Fibroblast of lung (primary cell): ENCODE measurements at regions not wholly inside any gene's neighbourhood (a gene's known extent, or its start where the extent isn't known, plus 50 kb on each side); places are given as distances from the start of the nearest gene placed in this dataset.

Experiments
- DNase-seq, 2 donors: peaks; one replicate each; pipeline versions ENCODE4 v3.0.0 to v3.0.0-alpha.2; 2010; ENCODE audit warnings: low read depth in 2 of 2
- H2AFZ ChIP-seq: 2 replicates; pipeline ENCODE4 v1.5.1; 2012; ENCODE audit warnings: low read length, control low read depth, inconsistent platforms
- H3K27ac ChIP-seq: 2 replicates; pipeline ENCODE4 v1.5.1; 2011; ENCODE audit warnings: low read length, control low read depth; ENCODE audit not compliant: insufficient read depth
- H3K27me3 ChIP-seq: 2 replicates; pipeline ENCODE4 v1.5.1; 2011; ENCODE audit warnings: mild to moderate bottlenecking, low read length; ENCODE audit not compliant: control insufficient read depth, insufficient read depth
- H3K36me3 ChIP-seq: 2 replicates; pipeline ENCODE4 v1.5.1; 2011; ENCODE audit warnings: low read length; ENCODE audit not compliant: control insufficient read depth, insufficient read depth
- H3K4me1 ChIP-seq: 2 replicates; pipeline ENCODE4 v1.5.1; 2011; ENCODE audit warnings: low read length; ENCODE audit not compliant: control insufficient read depth, insufficient read depth; ENCODE audit errors: extremely low read depth
- H3K4me2 ChIP-seq: 2 replicates; pipeline ENCODE4 v1.5.1; 2011; ENCODE audit warnings: low read length, control low read depth; ENCODE audit not compliant: insufficient read depth; ENCODE audit errors: extremely low read depth
- H3K4me3 ChIP-seq, 4 experiments: fragments of 200-600 bp in 1 of 4; sonication (generic) in 1 of 4; replicated peaks in 1 of 4; 2 replicates each; pipeline ENCODE4 v1.5.1; 2011 to 2016; ENCODE audit warnings: low read length in 4 of 4, low read depth in 3 of 4, mild to moderate bottlenecking in 3 of 4, control low read depth in 2 of 4, inconsistent platforms in 1 of 4, mixed read lengths in 1 of 4; ENCODE audit not compliant: insufficient read depth in 1 of 4; ENCODE audit errors: control extremely low read depth in 1 of 4
- H3K79me2 ChIP-seq: 2 replicates; pipeline ENCODE4 v1.5.1; 2012; ENCODE audit warnings: mild to moderate bottlenecking, low read length, inconsistent platforms; ENCODE audit not compliant: control insufficient read depth, insufficient read depth
- H3K9ac ChIP-seq: 2 replicates; pipeline ENCODE4 v1.5.1; 2011; ENCODE audit warnings: mild to moderate bottlenecking, low read length, control low read depth; ENCODE audit not compliant: insufficient read depth
- H3K9me3 ChIP-seq: 2 replicates; pipeline ENCODE4 v1.5.1; 2012; ENCODE audit warnings: low read depth, low read length; ENCODE audit not compliant: control insufficient read depth, insufficient read depth
- H4K20me1 ChIP-seq: 2 replicates; pipeline ENCODE4 v1.5.1; 2011; ENCODE audit warnings: low read length; ENCODE audit not compliant: control insufficient read depth, insufficient read depth; ENCODE audit errors: extremely low read depth
- CTCF ChIP-seq, 2 donors: IDR thresholded peaks in 1 of 2; conservative IDR thresholded peaks in 1 of 2; 1 replicate in 1 of 2; 2 replicates in 1 of 2; pipeline ENCODE4 v1.5.1; 2011 to 2012; ENCODE audit warnings: low read length in 2 of 2, control low read depth in 1 of 2, inconsistent platforms in 1 of 2, low read depth in 1 of 2, mild to moderate bottlenecking in 1 of 2
- EZH2 ChIP-seq: IDR thresholded peaks from 2 replicates; pipeline ENCODE4 v1.5.1; 2012; ENCODE audit warnings: low read length, control low read depth, mild to moderate bottlenecking; ENCODE audit errors: missing control alignments

- Histone ChIP-seq H3K4me3 (no peak overlapping the region), H3K27ac (no peak overlapping the region), H3K9me3 (no peaks in the 10 kb centered on the region), H3K79me2 (no peaks in the 10 kb centered on the region), H4K20me1 (no peaks in the 10 kb centered on the region), H3K4me2 (no peak overlapping the region), H3K36me3 (no peaks in the 10 kb centered on the region), H3K27me3 (no peaks in the 10 kb centered on the region), H2AFZ (no peak overlapping the region), H3K4me1 (no peaks in the 10 kb centered on the region), H3K9ac (no peak overlapping the region)
- TF ChIP-seq CTCF (conservative IDR thresholded peaks at IDR 0.05 in 1 of 2, IDR thresholded peaks at IDR 0.05 in 1 of 2; ENCODE audit: low read depth in 1 of 2, low read length in 2 of 2) (no peak), EZH2 (no peak)
- no peak for DNase-seq
Measured at GRCh38 chr18:47543080-47543479, 291.6 kb upstream of the SKOR2 start.

- H3K27me3 ChIP-seq, result no peaks in the 10 kb centered on the region
- H3K4me3 ChIP-seq, result no peak overlapping the region
- no peaks in the 10 kb centered on the region for H3K4me1 ChIP-seq
- H3K9ac ChIP-seq, result no peak overlapping the region
- H3K79me2 ChIP-seq, result no peaks in the 10 kb centered on the region
- no peaks in the 10 kb centered on the region for H3K9me3 ChIP-seq
- H3K36me3 ChIP-seq, result no peaks in the 10 kb centered on the region
- no peak for TF ChIP-seq CTCF (conservative IDR thresholded peaks at IDR 0.05 in 1 of 2, IDR thresholded peaks at IDR 0.05 in 1 of 2; ENCODE audit: low read depth in 1 of 2, low read length in 2 of 2)
- TF ChIP-seq EZH2, result no peak
- H2AFZ ChIP-seq, result no peak overlapping the region
- no peak overlapping the region for H3K27ac ChIP-seq
- no peaks in the 10 kb centered on the region for H4K20me1 ChIP-seq
- H3K4me2 ChIP-seq, result no peak overlapping the region
- DNase-seq, result no peak
Measured at GRCh38 chr18:47542551-47542950, 291.1 kb upstream of the SKOR2 start.

DNA sequence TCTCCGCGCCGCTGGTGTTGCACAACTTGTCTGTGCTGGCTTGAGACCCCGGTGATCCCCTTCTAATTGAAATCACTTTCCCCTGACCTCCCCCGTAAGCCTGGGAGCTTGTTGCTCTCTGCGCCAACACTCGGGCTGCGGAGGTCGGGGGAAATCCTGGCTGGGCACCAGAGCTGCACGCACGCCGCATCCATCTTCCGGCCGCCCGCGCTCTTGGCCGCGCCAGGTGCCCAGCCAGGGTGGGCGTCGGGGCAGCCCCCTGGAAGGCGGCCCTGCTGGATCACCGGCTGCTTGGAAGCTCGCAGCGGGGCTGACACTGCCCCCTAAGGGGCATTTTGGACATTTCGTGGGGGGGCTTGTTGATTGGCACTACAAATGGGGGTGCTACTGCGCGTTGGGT lies 280.3 kb upstream of the SKOR2 start:
- Histone ChIP-seq H3K4me3 (no peak overlapping the region), H4K20me1 (no peaks in the 10 kb centered on the region), H3K36me3 (no peaks in the 10 kb centered on the region), H3K9me3 (no peaks in the 10 kb centered on the region), H3K27me3 (no peaks in the 10 kb centered on the region), H3K79me2 (no peaks in the 10 kb centered on the region), H2AFZ (no peak overlapping the region), H3K27ac (no peak overlapping the region), H3K4me2 (no peak overlapping the region), H3K9ac (no peak overlapping the region), H3K4me1 (no peaks in the 10 kb centered on the region)
- no peak for DNase-seq
- TF ChIP-seq EZH2 (no peak), CTCF (conservative IDR thresholded peaks at IDR 0.05 in 1 of 2, IDR thresholded peaks at IDR 0.05 in 1 of 2; ENCODE audit: low read depth in 1 of 2, low read length in 2 of 2) (no peak)
